SKM-1 (cell line): ENCODE measurements at regions not wholly inside any gene's neighbourhood (a gene's known extent, or its start where the extent isn't known, plus 50 kb on each side); places are given as distances from the start of the nearest gene placed in this dataset.

Experiments
- DNase-seq: peaks from one replicate; lab custom pipeline; 2025; ENCODE audit not compliant: unreplicated experiment; lab: John Stamatoyannopoulos, UW

DNA sequence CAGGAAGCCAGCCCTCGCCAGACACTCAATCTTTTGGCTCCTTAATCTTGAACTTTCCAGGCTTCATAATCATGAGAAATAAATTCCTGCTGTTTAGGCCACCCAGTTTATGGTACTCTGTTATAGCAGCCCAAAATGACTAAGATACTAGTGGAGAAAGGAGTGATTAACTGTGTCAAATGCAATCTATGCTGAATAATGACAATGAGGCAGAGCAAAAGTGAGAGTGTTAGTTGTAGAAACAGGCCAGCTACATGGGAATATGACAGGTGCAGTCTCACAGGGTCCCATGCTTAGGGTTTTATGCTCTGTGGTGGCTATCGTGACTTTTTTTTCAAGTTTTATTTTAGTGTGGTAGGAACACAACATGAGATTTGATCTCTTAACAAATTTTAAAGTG, 888.8 kb downstream of the TTLL7 start:
- no peak for DNase-seq

DNA sequence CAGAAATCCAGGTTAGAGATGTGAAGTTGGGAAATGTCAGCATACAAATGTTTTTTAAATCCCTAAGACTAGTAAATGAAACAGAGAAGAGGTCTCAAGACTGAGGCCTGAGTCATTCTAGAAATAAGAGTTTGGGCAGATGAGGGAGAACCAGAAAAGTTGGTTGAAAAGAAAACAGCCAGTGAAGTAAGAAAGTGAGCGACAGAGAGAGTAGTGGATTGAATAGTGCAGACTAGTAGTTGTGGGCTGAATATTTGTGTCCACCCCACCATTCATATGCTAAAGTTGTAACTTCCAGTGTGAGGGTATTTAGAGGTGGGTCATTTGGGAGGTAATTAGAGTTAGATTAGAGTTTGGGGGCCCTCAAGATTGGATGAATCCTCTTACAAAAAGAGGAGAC, 889.2 kb downstream of the TTLL7 start:
- no peak for DNase-seq

DNA sequence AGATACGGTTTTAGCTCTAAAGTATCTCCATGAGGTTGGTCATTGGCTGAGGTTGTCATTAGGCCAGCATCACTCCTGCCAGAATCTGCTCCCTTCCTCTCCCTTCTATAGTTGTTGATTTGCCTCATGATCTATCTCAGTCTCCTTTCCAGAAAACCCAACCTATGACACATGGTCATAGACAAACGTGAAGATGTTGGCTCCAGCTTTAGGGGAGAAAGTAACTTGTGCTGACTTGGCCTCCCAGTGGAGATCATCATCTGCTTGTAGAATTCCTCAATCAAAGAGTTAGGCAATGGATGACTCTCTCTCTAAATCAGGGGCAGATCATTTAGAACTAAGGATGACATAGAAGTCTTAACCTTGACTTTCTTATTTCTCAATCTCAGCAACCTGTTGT, 894.4 kb downstream of the TTLL7 start:
- no peak for DNase-seq

GRCh38 chr1:83103341-83103740, 895.6 kb downstream of the TTLL7 start:
- DNase-seq: no peak

- DNase-seq: no peak
Observed at GRCh38 chr1:83102630-83103071, 896.3 kb downstream of the TTLL7 start.

DNA sequence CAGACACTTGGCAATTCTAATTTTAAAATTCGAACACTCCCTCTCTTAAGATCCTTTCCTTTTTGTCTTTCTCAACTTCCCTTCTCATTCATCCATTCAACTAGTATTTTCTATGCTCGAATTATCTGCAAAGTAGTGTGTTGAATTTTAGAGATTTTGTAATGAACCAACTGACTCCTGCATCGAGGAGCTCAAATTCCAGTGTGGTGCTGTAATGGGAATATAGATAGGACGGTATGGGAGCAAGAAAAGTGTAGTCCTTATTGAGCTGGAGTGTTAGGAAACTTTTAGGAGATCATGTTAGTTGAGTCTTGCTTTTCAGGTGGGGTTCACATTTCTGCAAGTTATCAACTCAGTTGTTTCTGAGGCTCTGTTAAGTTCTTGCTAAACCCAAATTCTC, 897.5 kb downstream of the TTLL7 start:
- DNase-seq: no peak

GRCh38 chr1:83100133-83100532, 898.8 kb downstream of the TTLL7 start:
- no peak for DNase-seq

DNA sequence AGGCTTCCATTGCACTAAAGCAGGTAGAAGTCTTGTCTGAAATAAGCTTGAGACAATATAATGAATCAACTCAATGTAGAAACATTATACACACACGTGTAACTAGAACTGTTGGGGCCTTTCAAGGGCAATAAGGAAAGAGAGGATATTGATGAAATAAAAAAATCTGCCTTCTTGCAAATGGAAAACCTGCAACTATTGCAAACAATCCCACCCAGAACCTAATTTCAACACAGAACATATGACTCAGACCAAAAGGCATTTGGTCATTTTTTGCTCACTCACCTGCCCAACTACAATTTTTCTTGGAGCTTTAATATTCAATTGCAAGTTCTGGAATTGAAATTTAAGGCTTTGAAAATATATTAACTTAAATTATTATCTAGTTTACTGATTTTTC, 900.1 kb downstream of the TTLL7 start:
- no peak for DNase-seq

DNA sequence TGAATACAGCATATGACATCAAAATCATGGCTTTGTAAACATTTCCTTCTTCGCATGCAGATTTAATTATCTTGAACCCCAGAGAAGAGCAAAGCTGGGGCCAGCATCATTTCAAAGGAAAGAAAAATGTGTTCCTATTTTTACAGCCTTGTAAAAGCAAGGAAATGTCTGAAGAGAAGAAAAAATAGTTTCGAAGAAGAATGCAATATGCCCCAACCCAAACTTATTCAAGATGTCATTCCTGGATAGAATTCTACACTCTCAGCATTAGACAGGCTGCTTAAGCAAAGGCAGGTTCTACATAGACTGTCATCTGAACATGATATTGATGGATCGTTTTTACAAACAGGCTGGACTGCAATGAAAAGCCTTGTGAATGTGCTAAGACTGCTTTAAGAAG, 900.8 kb downstream of the TTLL7 start:
- no peak for DNase-seq

GRCh38 chr1:83097715-83098114, 901.2 kb downstream of the TTLL7 start:
- DNase-seq: no peak

DNA sequence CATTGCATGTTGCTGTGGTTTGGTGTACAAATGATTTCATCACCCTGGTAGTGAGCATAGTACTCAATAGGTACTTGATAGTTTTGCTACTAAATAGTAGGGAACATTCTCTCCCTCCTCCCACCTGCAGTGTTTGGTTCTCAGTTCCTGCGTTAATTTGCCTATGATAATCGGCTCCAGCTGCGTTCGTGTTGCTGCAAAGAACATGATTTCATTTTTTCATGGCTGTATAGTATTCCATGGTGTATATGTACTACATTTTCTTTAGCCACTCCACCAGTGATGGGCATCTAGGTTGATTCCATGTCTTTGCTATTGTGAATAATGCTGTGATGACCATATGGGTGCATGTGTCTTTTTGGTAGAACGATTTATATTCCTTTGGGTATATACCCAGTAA, 903.4 kb downstream of the TTLL7 start:
- DNase-seq: no peak

GRCh38 chr1:83090195-83090594, 908.7 kb downstream of the TTLL7 start:
- no peak for DNase-seq

DNA sequence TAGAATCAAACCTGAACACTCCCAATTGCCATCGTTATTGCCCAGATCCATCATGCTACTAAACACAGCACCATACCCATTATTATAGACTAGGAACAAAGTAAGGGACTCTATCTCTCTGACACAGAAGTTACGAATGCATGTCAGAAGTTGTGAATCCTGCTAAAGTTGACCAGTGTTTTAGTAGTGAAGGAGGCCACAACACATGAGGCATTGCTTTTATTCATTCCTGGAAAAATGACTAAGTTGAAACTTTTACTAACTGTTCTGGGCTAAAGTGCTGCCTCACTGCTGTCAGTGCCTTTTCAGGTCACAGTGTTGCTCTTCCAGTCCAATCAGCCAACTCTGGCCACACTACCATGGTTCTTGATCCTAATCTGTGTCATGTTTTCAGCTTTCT, 911.1 kb downstream of the TTLL7 start:
- DNase-seq: no peak

DNA sequence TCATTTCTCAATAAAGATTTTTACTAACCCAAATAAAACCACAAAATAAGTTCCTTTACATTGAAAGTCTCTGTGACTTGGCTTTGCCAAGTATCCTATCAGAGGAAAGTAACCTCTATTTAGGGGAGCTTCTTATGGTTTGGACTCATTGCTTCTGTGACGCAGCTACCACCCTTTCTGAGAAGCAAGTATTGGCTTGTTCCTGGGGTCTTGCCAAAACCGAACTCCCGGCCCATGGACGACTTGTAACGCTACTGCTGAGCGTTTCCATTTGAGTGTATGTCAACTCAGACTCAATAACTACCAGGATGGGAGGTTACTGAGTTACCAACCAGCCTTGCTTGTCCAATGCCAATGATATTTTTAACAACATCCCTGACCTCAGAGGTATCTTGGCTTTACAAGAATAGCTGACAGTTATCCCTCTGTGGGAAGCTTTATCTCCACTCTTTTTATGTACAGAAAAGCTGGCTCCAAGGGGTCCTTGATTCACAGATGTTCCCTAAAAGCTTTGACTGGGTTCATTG, 911.9 kb downstream of the TTLL7 start:
- DNase-seq: no peak

DNA sequence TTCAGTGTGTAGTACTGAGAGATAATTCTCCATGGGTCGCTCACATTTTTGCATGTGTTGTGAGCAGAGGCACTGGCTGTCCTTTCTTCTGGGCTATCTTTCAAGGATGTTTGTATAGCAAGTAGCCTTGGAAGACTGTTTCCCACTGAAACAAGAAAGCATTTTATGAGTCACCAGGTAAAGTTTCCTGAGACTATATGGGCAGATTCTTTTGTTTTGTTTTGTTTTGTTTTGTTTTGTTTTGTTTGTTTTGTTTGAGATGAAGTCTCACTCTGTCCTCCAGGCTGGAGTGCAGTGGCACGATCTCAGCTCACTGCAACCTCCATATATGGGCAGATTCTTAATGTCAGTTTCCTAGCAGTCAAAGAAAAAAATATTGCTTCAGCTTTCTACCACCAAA, 912.6 kb downstream of the TTLL7 start:
- no peak for DNase-seq

- DNase-seq: no peak
Observed at GRCh38 chr1:83083589-83084224, 915.2 kb downstream of the TTLL7 start.

- DNase-seq: no peak
Observed at GRCh38 chr1:83077411-83077810, 921.5 kb downstream of the TTLL7 start.

- DNase-seq: no peak
Observed at GRCh38 chr1:83075107-83075506, 923.8 kb downstream of the TTLL7 start.

DNA sequence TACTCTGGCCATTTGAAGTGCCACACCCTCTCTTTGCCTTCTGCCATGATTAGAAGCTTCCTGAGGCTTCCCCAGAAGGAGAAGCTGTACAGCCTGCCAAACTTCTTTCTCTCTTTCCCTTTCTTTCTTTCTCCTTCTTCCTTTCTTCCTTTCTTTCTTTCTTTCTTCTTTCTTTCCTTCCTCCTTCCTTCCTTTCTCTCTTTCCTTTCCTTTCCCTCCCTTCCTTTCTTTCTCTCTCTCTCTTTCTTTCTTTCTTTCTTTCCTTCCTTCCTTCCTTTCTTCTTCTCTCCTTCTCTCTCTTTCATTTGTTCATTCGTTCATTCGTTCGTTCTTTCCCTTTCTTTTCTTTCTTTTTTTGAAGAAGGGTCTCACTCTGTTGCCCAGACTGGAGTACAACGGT, 931.0 kb downstream of the TTLL7 start:
- DNase-seq: no peak

DNA sequence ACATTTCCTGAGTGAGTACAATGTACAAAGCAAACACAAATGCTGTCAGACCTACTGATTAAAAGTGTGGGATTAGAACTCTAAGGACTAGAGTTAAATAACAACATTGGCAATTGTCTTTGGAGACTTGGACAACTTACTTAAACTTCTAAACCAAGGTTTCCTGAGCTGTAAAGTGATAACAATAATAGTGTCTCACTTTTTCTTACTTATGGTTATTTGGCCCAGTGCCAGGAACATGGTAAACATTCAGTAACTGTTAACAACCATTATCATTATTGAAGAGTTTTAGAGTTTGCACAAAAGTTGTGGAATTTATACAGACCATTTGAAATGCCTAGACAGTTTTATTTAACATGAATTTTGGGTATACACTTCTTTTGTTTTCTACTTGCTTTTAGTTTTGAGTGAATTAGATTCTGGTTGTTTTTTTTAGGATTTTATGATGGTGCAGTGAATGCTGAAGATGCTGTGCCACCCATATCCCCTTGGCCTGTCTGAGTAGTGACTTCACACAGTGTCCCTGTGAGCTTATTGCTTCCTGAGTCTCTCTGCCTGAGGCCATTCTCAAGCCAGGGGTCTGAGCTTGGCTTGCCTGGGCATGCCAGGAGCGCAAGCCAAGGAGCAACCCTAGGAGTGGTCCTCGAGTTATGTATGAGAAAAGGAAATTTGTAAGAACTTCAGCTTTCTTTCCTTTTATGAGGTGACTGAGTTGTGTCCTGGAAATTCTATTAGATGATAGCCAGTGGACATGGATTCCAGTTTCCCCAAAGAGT, 932.8 kb downstream of the TTLL7 start:
- no peak for DNase-seq

- DNase-seq: no peak
Observed at GRCh38 chr1:83064589-83065242, 934.2 kb downstream of the TTLL7 start.
